GM04504 (cell line): ENCODE measurements at regions not wholly inside any gene's neighbourhood (a gene's known extent, or its start where the extent isn't known, plus 50 kb on each side); places are given as distances from the start of the nearest gene placed in this dataset.
"Not testable (repeated sequence)": the region's sequence is repeated elsewhere in the genome, so short reads cannot be mapped to it uniquely, and the experiment has no call there.

Experiments
- DNase-seq: peaks from one replicate; pipeline ENCODE4 v3.0.0-alpha.2; 2012; ENCODE audit warnings: low read depth

DNA sequence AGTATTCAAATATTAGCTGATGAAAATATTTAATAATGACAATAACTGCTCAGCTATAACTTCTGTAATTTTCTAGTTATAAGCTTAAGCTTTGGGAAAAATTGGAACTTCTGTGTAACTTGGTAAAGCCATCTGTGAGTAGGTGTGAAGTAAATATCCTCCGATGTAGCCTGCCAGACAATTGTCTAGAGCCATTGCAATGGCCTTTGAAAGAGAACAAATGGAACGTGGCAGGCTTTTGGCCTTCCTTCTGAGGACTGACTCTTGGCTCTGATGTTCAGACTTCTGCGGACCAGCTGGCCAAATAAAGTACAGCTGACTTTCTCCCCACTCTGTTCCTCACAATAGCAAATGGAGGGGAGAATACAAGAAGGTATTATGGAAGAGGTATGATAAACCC, 203.4 kb upstream of the NMUR2 start:
- DNase-seq: no peak

DNA sequence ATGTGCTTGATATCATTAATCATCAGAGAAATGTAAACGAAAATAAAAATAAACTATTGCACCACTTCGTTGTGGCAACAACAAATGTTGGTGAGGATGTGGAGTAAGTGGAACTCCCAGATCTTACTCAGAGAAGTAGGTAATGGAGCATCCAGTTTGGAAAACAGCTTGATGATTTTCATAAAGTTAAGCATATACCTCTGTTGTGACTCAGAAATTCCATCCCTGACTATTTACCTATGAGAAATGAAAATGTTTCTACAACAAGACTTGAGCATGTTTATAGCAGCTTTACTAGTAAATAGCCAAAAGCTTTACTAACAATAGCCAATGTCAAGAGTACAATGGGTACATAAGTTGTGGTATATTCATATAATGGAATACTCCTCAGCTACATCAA, 214.7 kb upstream of the NMUR2 start:
- no peak for DNase-seq

DNA sequence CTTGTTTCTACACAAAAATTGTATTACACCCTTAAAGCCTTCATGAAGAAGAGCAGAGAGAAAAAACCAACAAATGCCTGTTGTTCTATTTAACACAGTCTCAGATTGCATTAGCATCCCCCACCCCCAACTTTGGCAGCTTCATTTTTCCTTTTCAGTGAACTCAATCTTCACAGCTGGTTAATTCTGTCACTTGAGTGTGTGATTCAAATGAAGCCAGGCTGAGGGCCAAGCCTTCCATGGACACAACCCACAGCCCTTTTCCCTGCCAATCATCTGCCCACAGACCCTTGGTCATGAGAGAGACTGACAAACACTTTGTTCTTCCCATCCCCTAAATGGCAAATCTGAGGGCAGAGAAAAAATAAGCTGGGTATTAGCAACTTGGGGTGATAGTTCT, 217.5 kb upstream of the NMUR2 start:
- no peak for DNase-seq

DNA sequence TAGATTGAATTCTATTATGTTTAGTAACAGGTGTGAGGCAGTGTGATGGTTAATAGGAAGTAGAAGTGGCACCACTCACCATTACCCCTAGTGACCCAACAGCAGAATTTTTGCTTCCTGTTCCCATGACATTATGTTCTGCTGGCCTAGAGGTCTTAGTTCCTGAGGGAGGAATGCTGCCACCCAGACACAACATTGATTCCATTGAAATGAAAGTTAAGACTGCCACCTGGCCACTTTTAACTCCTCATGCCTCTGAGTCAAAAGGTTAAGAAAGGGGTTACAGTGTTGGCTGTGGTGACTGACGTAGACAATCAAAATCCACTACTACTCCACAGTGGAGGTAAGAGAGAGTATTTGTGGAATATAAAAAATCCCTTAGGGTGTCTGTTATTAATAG, 218.9 kb upstream of the NMUR2 start:
- no peak for DNase-seq

DNA sequence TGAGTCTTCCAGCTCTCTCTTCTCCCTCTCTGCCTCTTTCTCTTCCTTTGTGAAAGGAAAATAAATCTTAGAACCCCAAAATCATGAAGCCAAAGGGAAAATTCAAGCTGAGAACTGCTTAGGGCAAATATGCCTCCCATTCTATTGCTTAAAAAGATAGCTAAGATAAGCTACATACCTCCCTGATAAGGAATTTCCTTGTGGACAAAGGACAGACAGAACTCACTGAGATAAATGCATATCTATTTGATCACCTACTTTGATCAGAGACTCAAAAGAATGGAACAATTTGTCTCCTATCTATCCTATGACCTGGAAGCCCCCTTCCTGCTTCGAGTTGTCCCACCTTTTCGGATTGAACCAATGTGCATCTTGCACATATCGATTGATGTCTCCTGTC, 220.6 kb upstream of the NMUR2 start:
- no peak for DNase-seq

DNA sequence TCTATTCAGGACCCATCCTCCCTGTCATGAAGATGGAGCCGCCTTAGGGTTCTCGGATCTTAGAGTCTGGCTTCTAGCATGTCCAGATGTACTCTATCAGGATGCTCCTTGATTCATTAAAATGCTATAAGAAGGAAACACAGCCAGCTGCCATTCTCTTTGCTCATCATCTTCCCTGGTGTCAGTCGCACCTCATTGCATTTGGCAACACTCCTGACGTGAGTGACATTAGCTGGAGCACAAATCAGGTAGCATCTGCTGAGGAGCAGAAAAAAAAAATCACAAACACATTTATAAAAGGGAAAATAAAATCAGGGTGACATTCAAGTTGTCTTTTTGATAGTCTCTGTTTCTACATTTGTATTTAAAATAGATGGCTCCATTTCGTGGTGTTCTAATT, 226.1 kb upstream of the NMUR2 start:
- no peak for DNase-seq

DNA sequence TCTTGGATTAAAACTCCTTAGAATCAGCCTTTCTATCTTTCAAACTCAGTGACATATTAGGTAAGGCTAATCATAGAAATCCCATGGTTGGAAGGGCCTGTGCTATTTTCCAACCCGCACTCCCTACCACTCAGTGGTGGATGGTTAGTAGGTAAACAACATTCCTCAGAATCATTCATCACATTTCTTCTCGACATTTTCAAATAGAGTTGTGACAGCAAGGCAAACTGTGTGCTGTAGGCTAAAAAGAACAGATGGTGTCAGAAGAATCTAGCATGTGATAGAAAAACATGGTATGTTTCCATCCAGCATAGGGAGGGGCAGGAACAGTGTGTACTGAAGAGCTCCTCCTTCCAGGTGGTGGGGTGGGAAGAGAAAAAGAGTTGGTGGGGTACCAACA, 227.3 kb upstream of the NMUR2 start:
- DNase-seq: no peak

DNA sequence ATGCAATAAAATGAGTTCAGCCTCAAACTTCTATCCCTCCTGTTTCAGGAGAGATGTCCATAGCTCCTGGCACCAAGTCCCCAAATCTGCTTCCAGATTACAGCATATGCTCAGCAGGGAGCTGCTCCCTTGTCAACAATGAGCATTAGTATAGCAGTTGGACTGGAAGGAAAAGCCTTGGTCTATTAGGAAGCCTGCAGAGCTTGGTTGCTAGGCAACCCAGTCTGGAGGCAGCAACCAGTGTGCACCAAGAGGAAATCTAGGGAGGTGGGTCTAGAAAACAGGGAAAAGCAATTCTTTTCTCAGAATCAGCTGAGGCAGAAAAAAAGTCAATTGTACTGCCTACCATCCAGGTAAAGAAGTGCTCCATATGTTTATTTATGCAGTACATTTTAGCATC, 229.5 kb upstream of the NMUR2 start:
- no peak for DNase-seq

DNA sequence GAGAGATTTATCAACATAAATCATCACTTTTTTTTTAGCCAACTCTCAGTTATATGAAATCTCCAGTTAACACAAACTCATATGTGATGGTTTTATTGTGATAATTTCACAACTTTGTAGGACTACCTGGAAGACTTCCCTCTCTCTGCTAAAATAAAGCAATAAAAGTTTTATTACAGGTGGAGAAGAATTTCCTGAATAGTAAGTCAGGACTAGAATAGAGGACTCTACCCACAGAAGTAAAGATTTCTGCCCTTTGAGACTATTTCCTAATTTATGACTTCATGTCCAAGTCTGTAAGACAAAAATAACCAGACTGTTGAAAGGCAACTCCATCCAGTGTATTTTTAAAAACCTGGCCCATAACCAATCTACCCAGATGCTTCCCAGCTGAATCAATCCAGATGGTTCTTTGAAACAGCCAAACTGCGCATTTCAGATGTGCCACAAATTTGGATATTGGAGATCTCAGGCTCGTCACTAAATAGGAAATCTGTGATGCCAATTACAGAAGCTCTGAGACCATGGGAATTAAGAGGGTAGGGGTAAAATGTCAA, 234.0 kb upstream of the NMUR2 start:
- DNase-seq: no peak

DNA sequence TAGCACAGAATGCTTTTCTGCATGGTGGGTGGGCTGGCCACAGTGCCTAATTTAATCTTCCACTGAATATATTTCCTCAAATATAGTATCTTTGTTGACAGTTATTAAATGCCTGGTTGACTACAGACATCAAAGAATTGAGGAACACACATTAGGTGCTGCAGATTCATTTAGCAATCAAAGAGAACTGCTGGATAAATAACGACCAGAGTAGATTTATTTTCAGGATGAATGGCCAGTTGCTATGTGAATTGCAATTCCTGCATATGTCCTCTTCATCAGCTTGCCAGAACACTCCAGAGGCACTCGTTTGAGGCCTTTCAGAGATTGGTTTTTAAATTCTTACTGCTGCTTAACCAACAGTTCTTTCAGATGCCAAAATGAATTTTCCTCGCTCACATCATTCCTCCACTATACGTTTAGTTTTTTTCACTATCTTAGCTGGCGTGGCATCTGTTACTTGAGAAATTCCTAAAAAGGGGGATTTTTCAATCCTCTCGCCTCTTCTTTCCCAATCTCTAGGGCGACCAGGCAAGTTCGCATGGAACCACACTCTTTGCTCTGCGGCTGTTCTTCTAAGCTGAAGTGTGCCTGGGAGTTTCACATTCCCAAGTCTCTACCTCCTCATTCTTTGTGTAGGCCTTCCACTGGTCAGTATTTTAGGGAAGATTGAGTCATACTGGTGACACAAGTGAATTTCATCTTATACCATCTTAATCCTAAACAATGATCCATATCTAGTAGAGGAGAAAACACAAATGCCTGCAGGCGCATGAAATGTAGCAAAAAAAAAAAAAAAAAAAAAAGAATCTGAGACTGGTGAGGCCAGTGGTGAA, 237.1 kb upstream of the NMUR2 start:
- DNase-seq: no peak

DNA sequence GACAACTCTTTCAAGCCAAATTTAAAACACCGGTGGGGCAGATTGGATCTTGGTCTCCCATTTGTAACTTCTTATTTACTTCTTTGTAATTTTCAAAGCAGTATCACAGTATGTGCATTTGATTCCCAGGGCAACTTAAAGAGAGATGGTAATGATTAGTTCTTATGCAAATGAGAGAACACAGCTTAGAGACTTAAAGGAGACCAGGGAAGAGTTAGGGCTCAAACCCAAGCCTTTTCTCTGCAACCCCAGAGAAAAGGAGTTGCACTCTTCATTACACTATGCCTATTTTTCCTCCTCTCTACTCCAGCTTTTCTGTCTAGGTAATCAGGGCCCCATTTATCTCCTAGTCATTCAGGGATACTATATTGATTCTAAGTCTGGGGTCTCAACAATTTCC, 237.8 kb upstream of the NMUR2 start:
- DNase-seq: no peak

DNA sequence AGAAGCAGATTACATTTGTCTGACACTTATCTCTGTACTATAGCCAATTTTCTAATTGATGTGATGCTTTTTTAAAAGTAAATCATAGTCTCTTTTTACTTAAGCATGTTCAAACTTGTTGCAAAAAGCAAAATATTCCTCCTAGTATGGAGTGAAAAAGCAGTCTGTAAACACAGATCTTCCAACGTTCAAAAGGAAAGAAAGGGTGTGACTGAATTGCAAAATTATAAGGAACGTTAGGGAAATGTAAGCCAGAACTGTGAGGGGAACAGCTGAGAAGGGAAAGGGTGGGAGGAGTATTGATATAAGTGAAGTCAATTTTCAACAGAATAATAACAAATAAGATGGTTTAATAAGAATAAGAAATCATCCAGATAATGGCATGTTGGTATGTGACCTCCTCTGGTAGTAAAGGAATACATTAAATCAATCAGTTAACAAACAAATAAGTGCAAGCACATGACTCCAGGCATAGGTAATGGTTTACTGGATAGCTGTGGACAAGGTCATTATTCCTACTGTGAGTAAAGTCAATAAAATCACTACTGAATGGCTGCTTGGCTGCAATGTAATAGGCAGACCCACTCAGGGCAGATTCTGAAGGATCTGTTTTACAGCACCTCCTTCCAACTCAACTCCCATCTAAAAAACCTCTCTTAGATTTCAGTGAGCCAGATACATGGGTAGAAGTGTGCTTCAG, 239.1 kb upstream of the NMUR2 start:
- DNase-seq: no peak

DNA sequence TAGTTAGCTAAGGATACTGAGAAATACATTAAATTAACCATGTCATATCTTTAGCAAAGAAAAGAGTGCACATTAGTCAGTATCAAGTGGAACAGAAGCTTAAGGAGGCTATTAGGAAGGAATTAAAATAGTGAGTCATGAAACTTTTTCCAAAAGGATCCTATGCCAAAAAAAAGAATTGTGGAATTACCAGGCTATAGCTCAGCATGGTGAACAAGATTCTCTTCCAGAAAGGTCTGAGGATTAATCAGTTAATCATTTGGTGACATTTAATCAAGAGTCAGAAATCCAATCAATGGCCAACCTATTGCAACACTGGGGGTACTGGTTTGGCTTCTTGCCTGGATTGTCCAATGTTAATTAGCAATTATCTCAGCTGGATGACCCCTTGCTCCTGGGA, 244.5 kb upstream of the NMUR2 start:
- no peak for DNase-seq

DNA sequence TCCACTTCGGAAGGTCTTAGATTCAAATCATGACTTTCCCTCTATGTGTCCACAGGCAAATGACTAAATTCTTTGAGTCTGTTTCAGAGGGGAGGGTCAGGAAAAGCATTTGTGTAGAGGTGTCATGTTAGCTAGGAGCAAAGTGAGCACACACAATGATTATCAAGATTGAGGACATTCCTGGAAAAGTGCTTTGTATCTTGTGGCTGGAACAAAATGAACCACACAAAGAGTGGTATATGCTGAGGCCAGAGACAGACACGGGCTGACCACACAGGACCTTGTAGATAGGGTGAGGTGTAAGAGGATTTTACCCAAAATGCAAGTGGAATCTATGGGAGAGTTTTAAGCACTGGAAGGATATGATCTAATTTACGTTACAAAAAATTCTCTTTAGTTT, 245.3 kb upstream of the NMUR2 start:
- no peak for DNase-seq

DNA sequence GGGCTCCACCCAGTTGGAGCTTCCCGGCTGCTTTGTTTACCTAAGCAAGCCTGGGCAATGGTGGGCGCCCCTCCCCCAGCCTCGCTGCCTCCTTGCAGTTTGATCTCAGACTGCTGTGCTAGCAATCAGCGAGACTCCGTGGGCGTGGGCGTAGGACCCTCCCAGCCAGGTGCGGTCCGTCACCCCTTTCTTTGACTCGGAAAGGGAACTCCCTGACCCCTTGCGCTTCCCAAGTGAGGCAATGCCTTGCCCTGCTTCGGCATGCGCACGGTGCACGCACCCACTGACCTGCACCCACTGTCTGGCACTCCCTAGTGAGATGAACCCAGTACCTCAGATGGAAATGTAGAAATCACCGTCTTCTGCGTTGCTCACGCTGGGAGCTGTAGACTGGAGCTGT, 254.4 kb upstream of the NMUR2 start:
- not testable (repeated sequence) for DNase-seq

DNA sequence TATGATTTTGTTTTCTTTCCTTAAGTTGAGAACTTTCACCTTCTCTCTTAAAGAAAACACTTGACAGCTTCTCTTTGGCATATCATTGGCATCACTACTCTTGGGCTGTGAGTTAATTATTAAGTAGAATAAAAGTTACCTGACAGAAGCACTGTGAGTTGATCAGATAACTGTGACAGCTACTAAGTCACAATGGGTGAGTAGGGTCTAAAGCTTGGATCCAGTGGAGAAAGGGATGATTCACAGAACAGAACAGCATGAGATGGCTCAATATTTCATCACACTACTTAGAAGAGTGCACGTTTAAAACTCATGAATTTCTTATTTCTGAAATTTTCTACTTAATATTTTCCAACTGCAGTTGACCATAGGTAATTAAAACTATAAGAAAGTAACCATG, 268.5 kb upstream of the NMUR2 start:
- DNase-seq: no peak

DNA sequence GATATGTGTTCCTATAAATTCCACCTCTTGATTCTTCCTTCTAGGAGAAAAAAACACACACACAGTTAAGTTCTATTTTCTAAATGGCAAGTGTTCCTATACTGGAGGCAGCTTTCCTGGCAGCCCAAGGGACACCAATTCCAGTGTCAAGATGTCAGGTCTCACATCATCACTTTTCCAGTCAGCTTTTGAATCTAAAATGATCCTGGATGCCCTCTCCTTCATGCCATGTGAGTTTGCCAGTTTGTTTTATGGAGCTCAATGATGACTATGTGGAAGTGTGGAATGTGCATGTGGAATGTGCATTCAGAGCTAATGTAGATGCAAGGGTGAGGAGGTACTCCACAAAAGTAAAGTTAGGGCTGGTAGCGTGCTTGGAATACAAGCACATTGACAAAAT, 269.3 kb upstream of the NMUR2 start:
- no peak for DNase-seq

DNA sequence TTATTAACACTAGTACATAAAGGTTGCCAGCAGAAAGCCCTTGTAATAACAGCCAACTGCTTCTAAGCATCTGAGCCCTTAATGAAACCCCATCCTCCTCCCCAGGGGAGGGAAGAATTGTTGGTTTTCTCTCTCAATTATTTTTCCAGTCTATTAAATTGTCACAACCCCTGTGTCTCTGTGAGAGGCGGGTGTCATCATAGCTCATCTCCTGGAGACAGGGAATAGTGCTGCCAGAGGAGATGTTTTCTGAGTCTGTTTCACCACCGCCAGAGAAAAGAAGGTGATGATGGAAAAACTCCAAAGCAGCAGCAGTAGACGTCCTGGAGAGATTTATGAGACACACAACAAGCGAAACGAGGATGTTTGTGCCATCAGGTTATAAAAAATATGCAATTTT, 271.1 kb upstream of the NMUR2 start:
- no peak for DNase-seq

DNA sequence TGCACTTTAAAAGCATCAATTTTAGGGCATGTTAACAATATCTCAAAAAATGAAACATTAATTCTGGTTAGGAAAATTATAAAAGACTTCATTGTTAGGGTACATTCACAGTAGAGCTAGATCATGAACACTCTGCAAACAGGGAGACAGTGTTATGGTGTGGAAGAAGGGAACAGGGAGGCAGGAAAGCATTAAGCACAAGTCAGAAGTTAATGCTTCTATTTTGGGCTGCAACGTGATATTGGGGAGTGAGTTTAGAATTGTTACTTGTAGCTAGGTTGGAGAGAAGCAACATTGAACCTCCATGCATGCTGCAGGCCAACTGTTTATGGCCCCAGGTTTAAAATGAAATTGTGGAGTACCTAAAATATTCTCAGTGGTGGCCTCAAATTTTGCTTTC, 278.1 kb upstream of the NMUR2 start:
- DNase-seq: no peak

DNA sequence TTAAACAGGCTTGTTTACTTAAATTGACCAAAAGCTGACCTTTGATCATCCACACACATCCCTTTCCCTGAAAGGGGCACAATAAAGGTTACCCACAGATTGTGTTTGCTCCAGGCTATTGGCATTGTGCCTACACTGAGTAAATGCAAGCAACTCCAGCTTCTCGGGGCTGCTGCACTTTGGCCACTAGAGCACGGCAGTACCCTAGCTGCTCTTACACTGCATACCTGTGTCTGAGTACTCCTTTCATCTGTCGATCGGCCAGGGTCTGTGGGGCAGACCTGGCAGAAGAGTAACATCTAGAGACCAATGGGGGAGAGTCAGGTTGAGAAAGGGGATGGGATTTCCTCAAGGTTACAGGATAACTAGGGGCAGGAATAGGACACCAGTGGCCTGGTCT, 281.9 kb upstream of the NMUR2 start:
- DNase-seq: no peak

DNA sequence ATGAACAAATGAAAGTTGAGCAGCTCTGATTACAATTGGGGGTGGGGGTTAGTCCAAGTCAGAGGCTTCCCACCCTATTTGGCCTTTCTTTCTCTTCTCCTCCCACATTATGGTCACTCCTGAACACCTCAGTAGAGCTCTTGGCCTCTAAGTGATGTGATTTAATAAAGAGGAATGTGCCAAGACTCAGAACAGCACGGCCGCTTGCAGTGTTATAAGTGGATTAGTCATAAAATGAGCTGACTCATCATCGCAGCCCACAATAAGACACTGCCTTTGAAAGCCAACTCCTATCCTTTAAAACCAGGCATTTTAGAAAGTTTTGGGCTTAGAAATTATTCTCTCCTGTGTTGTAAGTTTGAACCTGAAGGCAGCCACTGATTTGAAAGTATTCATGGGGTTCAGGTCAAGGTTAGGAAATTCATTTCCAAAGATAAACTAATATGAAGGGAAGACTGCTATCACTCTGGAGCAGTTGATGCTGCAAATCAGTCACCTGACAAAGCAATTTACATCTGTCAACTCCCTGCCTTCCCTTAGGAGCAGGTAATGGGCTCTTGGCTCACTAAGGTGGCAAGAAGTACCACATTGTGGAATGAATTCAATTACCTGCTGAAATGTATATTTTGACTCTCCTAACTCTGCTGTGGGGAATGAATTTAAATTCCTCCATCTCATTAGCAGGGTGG, 283.6 kb upstream of the NMUR2 start:
- peak; percentile 29 for DNase-seq

DNA sequence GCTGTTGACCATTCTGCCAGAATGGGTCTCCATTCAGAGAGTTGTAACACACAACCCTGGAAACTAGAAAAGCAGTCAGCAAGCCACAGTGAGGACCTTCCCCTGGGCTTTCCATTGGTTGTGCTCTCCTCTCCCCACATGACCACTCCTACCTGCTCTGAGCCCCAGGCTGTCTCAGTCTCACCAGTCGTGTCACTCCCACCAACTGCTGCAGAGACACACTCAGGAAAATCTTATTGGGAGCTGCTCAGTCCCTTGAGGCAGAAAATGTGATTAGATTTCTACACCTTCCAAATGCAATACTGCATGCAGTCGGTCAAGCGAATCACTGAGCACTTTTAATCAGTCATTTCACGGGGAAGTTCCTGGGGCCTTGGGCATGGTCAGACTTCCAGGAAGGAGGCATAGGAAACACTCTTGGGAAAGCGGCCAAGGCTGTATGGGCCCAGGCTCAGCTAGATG, 284.2 kb upstream of the NMUR2 start:
- DNase-seq: no peak

DNA sequence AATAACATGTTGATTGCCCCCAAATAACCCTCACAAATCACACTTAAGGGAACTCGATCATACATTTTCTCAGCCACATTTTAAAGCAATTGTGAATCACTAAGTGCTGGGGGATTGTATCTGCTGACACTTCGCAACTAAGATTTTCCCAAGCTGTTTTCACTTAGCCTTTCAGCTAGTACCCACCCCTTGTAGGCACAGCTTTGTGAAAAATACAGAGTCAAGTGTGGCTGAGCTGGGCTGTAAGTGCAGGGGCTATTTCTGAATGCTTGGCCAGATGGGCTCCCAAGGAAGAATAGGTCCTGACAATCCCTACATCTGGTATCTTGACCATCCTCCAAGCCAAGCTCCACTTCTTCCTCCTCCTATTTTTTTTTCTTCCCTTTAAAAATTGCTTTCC, 289.2 kb upstream of the NMUR2 start:
- no peak for DNase-seq
